NK-92 (cell line): ENCODE measurements at regions not wholly inside any gene's neighbourhood (a gene's known extent, or its start where the extent isn't known, plus 50 kb on each side); places are given as distances from the start of the nearest gene placed in this dataset.
"Not testable (repeated sequence)": the region's sequence is repeated elsewhere in the genome, so short reads cannot be mapped to it uniquely, and the experiment has no call there.

Experiments used
- DNase-seq: peaks from one replicate; lab custom pipeline; 2025; ENCODE audit not compliant: unreplicated experiment; lab: John Stamatoyannopoulos, UW

- no peak for DNase-seq
Measured at GRCh38 chr2:16102358-16102975, 162.1 kb downstream of the MYCN start.

GRCh38 chr2:16101196-16101595 lies 160.8 kb downstream of the MYCN start:
- no peak for DNase-seq

- DNase-seq: no peak
Measured at GRCh38 chr2:16100006-16100405, 159.7 kb downstream of the MYCN start.

DNA sequence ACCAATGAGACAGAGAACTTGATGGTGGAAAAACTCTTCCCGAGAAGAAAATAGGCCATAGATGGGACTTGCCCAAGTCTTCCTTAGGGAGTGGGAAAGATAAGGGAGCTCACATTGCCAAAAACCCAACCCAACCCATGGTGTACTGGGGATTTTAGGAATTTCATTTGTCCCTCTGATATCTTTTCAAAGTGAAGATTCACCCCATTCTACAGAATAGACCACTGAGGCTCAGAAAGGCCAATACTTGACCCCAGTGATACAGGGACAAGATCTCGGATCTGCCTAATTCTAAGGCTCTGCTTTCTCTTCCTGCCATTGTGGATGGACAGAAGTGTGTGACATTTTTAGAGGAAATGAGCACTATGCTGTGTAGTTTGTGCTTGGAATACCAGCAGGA lies 159.0 kb downstream of the MYCN start:
- DNase-seq: no peak

DNA sequence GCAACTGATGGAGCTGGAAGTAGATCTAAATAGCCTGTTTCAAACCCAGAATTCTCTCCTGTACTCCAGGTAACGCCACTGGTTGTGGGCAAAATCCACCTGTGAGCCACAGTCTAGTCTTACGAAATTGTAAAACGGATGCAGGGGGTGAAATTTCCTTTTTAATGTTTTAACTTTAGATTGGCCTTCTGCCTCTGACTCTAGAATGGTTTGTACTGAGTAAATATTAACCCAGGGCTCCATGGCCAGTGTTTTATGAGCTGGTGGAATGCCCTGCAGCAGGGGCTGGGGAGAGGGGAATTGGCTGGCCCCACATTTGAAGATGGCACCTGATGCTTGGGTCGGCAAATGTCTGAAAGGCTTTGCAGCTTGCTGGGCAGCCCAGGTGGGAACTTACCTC lies 156.6 kb downstream of the MYCN start:
- no peak for DNase-seq

DNA sequence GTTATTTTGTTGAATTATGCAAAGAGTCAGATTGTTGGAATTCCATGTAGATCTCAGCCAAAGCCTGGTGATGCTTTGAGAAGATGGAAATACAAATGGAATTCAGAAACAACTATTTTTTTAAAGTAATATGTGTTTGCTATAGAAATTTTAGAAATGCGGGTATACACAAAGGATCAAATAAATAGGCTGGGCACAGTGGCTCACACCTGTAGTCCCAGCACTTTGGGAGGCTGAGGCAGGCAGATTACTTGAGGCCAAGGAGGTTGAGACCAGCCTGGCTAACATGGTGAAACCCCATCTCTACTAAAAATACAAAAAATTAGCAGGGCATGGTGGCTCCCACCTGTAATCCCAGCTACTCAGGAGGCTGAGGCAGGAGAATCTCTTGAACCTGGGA lies 155.1 kb downstream of the MYCN start:
- not testable (repeated sequence) for DNase-seq

DNA sequence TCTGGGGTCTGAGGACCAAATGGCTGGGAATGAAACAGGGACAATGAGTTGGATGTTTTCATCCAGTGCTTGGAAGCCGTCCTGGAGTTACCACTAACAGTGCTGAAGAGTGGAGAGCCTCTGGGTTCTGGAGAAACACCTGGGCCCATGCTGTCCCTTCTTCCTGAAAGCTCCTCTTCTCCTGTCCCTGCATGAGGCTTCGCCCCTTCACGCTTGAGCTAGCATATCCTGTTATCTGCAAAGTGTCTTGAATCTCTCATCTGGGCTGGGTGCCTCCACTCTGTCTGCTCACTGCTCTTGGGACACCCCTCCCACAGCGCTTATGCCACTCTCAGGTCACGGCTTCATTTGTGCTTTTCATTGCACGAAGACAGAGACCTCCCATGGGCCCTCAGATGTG lies 154.5 kb downstream of the MYCN start:
- DNase-seq: no peak

- DNase-seq: no peak
Measured at GRCh38 chr2:16093639-16094529, 153.5 kb downstream of the MYCN start.

DNA sequence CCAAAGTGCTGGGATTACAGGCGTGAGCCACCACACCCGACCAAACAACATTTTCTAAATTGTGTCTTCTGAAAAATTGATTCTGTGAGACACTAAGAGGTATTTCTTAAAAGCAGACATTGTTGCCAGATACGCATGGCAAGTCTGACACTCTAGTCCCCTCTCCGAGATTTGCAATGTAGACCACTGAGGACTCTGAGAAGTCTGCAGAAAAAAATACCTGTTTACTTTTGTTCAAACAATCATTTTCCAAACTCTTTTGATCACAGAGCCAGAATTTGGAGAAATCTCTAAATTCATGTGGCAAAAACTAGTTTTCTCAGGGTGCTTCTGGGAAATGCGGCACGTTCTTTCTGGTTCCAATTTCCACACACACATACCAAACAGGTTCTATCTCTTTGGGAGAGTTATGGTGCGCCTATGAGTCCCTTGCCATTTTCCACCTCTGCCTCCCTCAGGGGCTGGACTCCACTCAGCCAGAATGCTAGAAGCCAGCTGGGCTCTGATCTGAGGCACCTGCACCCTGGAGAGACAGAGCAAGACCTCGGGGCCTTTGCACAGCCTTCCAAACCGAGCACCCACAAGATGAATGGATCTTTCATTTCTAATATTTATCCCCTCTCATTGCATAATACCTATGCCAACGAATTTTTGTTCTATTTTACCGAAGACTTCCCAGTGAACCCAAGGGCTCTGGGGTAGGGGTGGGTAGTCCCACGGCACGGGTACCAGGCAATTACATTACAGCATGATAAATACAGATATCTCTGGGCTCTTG lies 152.7 kb downstream of the MYCN start:
- no peak for DNase-seq

GRCh38 chr2:16091576-16092282 lies 151.4 kb downstream of the MYCN start:
- no peak for DNase-seq

DNA sequence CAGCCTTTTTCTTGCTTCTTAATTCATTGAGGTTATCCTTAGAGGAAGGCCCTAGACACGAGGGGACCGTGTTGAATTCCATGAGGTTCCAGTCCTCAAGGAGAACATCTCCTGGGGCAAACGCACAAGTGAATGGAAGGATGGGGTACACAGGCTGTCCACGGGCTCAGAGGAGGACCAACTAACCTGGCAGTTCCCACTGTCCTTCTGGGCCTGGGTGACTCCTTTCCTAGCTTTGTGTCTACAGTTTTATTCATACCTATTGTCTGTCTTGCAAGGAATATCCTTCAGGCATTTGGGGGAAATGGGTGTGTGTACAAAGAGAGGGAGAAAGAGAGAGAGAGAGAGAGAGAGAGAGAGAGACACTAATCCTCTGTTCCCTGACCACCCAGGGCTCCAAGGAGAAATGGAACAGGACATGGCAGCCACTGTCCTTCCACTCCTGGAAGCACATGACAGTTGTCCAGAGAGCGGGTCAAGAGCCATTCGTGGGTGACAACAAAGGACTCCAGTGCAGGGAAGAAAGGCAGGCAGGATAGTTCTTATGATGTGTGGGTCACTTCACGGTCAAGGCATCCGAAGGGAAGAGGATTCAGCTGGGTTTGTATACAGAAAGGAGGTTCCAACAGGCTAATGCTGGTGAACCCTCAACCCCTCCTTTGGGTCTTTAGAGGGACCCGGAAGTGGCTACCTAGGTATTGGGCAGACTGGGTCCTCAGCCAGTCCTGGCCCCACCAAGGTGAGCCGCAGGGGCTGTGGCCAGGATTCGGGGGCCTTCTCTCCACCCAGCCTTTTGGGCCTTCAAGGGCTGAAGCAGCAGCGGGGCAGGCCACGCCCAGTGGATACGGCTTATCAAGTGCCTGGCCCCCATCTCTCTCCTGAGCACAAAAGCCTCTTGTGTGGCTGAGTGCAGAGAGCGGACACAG lies 150.6 kb downstream of the MYCN start:
- DNase-seq: no peak

DNA sequence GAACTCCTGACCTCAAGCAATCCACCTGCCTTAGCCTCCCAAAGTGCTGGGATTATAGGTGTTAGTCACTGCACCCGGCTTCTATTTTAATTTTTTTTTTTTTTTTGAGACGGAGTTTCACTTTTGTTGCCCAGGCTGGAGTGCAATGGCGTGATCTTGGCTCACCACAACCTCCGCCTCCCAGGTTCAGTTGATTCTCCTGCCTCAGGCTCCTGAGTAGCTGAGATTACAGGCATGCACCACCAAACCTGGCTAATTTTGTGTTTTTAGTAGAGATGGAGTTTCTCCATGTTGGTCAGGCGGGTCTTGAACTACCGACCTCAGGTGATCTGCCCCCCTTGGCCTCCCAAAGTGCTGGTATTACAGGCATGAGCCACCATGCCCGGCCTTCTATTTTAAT lies 149.1 kb downstream of the MYCN start:
- DNase-seq: not testable (repeated sequence)

DNA sequence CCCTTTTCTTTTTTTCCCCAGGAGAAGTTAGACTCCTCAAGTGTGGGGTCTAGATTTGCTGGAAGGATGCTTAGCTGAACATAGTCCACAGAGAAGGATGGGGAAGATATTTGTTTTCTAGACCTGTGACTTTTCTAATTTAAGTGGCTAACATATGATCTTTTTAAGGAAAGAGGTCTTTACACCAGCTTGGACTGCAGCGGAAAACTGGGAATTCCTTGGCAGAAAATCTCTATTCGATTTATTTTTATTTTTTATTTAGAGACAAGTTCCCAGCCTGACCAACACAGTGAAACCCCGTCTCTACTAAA lies 148.4 kb downstream of the MYCN start:
- no peak for DNase-seq

DNA sequence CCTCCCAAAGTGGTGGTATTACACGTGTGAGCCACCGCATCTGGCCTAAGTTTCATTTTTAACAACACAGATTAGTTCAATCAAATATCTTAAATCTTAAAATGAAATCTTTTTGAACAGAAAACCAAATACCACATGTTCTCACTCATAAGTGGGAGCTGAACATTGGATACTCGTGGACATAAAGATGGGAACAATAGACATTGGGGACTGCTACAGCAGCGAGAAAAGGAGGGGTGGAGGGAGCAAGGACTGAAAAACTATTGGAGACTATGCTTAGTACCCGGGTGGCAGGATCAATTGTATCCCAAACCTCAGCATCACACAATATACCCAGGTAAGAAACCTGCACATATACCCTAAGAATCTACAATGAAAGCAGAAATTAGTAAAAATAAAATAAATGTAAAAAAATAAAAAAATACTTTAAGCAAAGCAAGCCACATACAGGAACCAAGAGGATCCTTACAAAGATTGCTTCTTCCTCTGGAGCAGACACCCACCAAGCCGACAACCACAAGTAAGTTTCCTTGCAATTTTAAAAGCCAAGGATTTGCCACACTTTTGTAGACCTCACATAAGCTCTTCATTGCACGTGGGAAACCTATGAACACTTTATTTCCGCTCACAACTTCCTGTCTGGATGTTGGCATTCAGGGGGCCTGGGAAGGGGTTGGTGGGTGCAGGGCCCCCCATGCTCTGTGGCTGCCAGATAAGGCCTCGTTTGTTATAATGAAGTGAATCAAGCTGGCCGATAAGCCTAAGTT lies 147.9 kb downstream of the MYCN start:
- DNase-seq: no peak

- not testable (repeated sequence) for DNase-seq
Measured at GRCh38 chr2:16086136-16086535, 145.8 kb downstream of the MYCN start.

- no peak for DNase-seq
Measured at GRCh38 chr2:16085073-16085472, 144.7 kb downstream of the MYCN start.

GRCh38 chr2:16084274-16084673 lies 143.9 kb downstream of the MYCN start:
- DNase-seq: no peak

DNA sequence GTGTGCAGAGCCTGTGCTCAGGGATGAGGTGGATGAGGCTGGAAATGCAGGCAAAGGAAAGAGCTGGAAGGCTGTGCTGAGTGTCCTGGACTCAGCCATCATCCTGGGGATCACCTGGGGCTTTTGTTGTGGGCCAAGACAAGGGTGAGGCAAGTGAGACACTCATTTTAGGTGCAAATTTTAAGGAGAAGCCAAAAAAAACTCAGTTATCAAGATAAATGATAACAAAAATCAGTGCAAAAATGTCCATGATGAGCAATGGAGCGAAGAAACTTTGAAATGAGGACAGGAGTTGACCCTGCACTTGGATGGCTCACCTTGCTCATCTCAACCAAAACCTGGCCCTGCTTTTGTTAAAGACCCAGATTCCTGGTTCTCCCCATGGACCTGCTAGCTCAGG lies 141.9 kb downstream of the MYCN start:
- no peak for DNase-seq

DNA sequence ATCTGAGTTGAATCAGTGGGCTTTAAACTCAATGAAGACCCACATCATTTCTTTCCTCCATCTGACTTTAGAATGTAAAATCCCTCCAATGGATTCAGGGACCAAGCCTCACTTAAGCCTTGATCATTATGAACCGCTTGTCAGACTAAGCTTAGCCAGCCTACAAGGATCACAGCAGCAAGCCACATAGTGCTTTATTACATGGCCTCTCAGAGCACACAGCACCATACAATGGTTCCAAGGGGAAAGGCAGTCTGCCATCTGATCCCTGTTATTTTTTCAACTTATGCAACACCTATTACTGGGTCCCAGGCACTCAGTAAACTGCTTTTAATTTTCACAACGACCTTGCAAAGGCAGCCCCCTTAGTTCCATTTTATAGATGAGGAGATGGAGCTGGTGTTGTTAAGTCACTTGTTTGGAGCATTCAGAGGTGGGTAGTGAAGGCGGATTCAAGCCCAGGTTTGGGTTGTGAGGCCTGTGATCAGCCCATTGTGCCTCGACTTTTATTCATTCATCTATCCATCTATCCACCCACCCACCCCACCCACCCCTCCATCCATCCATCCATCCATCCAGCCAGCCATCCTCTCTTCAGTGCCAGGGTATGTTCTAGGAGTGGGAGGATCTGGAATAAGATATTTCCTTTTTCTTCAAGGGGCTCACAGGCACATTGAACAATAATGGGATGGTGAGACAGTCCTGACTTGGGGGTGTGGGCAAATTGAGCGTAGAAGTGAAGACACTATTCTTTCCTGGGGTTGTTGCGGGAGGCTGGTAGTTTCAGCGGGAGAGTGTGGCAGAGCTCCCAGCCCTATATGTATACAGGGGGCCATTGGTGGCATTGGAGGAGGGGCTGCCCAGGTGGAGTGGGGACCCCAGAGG lies 141.2 kb downstream of the MYCN start:
- DNase-seq: no peak
